Effector memory CD4-positive, alpha-beta T cell (primary cell): ENCODE measurements at regions not wholly inside any gene's neighbourhood (a gene's known extent, or its start where the extent isn't known, plus 50 kb on each side); places are given as distances from the start of the nearest gene placed in this dataset.

ENCODE experiments used
- DNase-seq, 3 donors: peaks; one replicate each; pipeline ENCODE4 v3.0.0-alpha.2; 2020
- H3K27ac ChIP-seq: 2 replicates; pipeline ENCODE4 v1.7.0; 2013; ENCODE audit warnings: mild to moderate bottlenecking, low read length, moderate library complexity; ENCODE audit not compliant: insufficient read depth, poor library complexity, severe bottlenecking
- H3K27me3 ChIP-seq: replicated peaks from 2 replicates; pipeline ENCODE4 v1.7.0; 2013; ENCODE audit warnings: mild to moderate bottlenecking, low read length; ENCODE audit not compliant: insufficient read depth, control insufficient read depth, poor library complexity, severe bottlenecking
- H3K36me3 ChIP-seq: 2 replicates; pipeline ENCODE4 v1.7.0; 2013; ENCODE audit warnings: mild to moderate bottlenecking, low read length, moderate library complexity; ENCODE audit not compliant: control insufficient read depth, insufficient read depth
- H3K4me1 ChIP-seq: 2 replicates; pipeline ENCODE4 v1.7.0; 2013; ENCODE audit warnings: low read length, mild to moderate bottlenecking; ENCODE audit not compliant: control insufficient read depth, insufficient read depth, poor library complexity, severe bottlenecking
- H3K4me3 ChIP-seq: 2 replicates; pipeline ENCODE4 v1.7.0; 2013; ENCODE audit warnings: low read length, low read depth, mild to moderate bottlenecking; ENCODE audit not compliant: insufficient read depth, poor library complexity, severe bottlenecking
- H3K9me3 ChIP-seq: 2 replicates; pipeline ENCODE4 v1.7.0; 2013; ENCODE audit warnings: mild to moderate bottlenecking, low read length, moderate library complexity; ENCODE audit not compliant: control insufficient read depth

DNA sequence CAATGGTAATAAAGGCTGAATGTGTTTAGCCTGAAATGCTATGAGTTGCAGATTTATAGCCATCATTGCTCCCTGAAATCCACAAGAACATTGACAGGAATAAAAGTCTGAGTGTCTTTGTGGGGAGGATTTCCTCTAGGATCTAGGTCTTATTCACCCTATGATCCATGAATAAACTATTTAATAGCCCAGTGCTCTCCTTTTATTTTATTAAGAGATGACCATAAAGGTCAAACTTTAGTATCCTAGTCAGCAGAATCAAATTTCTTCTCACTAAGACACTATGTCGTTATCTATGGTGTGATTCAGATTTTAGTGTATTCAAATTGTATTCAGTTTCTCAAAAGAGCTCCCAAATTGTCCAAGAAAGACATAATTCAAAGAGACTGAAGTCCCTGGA, 67.8 kb upstream of the AKR1E2 start:
- H3K4me3 ChIP-seq: no peak overlapping the region
- H3K27ac ChIP-seq: no peak overlapping the region
- DNase-seq: no peak
- no peaks in the 10 kb centered on the region for H3K27me3 ChIP-seq
- H3K36me3 ChIP-seq: no peaks in the 10 kb centered on the region
- H3K4me1 ChIP-seq: no peaks in the 10 kb centered on the region
- H3K9me3 ChIP-seq: no peaks in the 10 kb centered on the region

DNA sequence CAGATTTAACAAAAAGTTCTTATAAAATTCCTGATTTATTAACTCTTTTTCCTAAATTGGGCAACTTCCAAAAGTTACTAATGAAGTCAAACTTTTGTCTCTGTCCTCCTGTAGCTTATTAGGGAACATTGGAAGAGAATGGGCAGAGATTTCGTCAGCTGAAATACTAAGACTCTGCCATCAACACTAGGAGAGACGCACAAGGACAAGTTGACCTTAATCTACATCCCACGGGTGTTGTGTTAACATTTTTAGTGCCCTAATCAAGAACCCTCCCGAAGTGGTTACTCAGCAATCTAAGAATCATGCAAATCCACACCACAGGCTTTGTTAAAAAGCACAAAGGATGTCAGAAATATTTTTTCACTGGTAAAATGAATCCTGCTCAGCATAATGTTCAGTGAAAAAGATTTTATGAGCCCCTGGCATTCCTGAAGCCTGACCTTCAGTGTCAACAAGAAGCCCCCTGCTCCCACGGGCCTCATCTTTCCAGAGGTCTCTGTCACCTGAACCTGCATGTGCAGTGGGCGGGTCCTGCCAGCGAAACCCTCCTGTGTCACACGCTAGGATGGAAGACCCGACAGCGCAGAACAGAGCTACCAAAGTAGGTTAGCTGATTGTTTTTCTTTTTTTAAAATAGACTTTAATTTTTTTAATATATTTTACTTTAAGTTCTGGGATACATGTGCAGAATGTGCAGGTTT, 70.6 kb upstream of the AKR1E2 start:
- H3K9me3 ChIP-seq: no peaks in the 10 kb centered on the region
- H3K27me3 ChIP-seq: no peaks in the 10 kb centered on the region
- no peak for DNase-seq
- H3K4me3 ChIP-seq: no peak overlapping the region
- H3K36me3 ChIP-seq: no peaks in the 10 kb centered on the region
- no peak overlapping the region for H3K27ac ChIP-seq
- no peaks in the 10 kb centered on the region for H3K4me1 ChIP-seq

- Histone ChIP-seq H3K9me3 (no peaks in the 10 kb centered on the region), H3K4me1 (no peaks in the 10 kb centered on the region), H3K4me3 (no peak overlapping the region), H3K36me3 (no peaks in the 10 kb centered on the region), H3K27me3 (no peaks in the 10 kb centered on the region), H3K27ac (no peak overlapping the region)
- no peak for DNase-seq
Observed at GRCh38 chr10:4754143-4754542, 71.9 kb upstream of the AKR1E2 start.

GRCh38 chr10:4751211-4751610, 74.8 kb upstream of the AKR1E2 start:
- no peak overlapping the region for H3K27ac ChIP-seq
- no peaks in the 10 kb centered on the region for H3K4me1 ChIP-seq
- H3K36me3 ChIP-seq: no peaks in the 10 kb centered on the region
- H3K4me3 ChIP-seq: no peak overlapping the region
- H3K9me3 ChIP-seq: no peaks in the 10 kb centered on the region
- H3K27me3 ChIP-seq: no peaks in the 10 kb centered on the region
- no peak for DNase-seq

DNA sequence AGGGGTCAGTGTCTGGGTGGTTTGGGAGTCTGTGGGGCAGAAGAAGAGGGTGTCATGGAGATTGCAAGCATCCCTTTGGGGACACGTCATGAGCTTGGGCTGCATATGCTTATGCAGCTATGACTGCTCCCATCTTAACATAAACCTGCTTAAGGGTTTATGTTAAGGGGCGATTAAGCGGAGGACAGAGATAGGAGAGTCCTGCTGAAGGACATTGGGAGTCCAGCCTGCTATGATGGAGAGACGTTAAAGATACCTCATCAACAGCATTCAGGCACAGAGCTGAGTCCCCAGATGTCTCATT, 76.8 kb upstream of the AKR1E2 start:
- Histone ChIP-seq H3K27ac (no peak overlapping the region), H3K27me3 (peaks cover 6% of the 10 kb centered on the region), H3K36me3 (no peaks in the 10 kb centered on the region), H3K4me3 (no peak overlapping the region), H3K4me1 (no peaks in the 10 kb centered on the region), H3K9me3 (no peaks in the 10 kb centered on the region)
- no peak for DNase-seq

GRCh38 chr10:4748491-4749270, 77.3 kb upstream of the AKR1E2 start:
- Histone ChIP-seq H3K27me3 (peaks cover 6% of the 10 kb centered on the region), H3K4me3 (no peak overlapping the region), H3K36me3 (no peaks in the 10 kb centered on the region), H3K27ac (no peak overlapping the region), H3K9me3 (no peaks in the 10 kb centered on the region), H3K4me1 (no peaks in the 10 kb centered on the region)
- DNase-seq: no peak

DNA sequence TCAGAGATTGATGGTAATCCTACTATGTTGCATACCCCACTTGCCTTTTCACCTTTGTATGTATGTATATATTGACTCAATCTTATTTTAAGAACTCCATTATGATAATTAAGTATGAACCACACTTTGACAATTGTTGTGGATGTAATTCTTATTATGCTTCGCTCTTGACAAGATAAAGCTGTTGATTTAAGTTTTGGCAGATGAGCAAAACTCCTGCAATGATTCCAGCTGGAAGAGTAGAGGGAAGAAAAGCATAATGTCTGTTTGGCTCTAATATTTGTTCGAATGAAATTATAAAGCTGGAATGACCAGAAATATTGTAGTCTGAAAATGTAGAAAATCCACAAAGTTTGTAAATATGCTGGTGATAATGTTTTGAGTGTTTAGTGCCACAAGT, 83.8 kb upstream of the AKR1E2 start:
- Histone ChIP-seq H3K36me3 (no peaks in the 10 kb centered on the region), H3K27ac (no peak overlapping the region), H3K27me3 (peaks cover 6% of the 10 kb centered on the region), H3K9me3 (no peaks in the 10 kb centered on the region), H3K4me3 (no peak overlapping the region), H3K4me1 (no peaks in the 10 kb centered on the region)
- no peak for DNase-seq

- H3K27me3 ChIP-seq: no peaks in the 10 kb centered on the region
- H3K36me3 ChIP-seq: no peaks in the 10 kb centered on the region
- H3K27ac ChIP-seq: no peak overlapping the region
Observed at GRCh38 chr10:4740471-4740870, 85.5 kb upstream of the AKR1E2 start.

GRCh38 chr10:4736608-4737007, 89.4 kb upstream of the AKR1E2 start:
- Histone ChIP-seq H3K9me3 (no peaks in the 10 kb centered on the region), H3K4me3 (no peak overlapping the region), H3K4me1 (no peaks in the 10 kb centered on the region), H3K27ac (no peak overlapping the region), H3K27me3 (no peaks in the 10 kb centered on the region), H3K36me3 (no peaks in the 10 kb centered on the region)
- no peak for DNase-seq

More at GRCh38 chr10:4740471-4740870, 85.5 kb upstream of the AKR1E2 start:
- no peaks in the 10 kb centered on the region for H3K4me1 ChIP-seq
- DNase-seq: no peak
- H3K4me3 ChIP-seq: no peak overlapping the region
- H3K9me3 ChIP-seq: no peaks in the 10 kb centered on the region

DNA sequence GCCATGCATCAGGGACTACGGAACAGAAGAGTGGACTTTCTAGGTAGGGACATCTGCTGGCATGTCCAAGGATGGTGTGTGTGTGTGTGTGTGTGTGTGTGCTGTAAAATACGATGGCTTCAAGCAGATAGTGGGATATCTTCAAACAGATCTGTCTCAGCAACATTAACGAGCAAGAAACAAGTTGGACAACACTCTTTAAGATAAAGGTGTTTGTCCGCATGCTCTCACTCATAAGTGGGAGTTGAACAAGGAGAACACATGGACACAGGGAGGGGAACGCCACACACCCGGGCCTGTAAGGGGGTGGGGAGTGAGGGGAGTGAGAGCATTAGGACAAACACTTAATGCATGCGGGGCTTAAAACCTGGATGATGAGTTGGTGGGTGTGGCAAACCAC, 89.8 kb upstream of the AKR1E2 start:
- H3K27me3 ChIP-seq: no peaks in the 10 kb centered on the region
- H3K27ac ChIP-seq: no peak overlapping the region
- no peak for DNase-seq
- no peak overlapping the region for H3K4me3 ChIP-seq
- H3K9me3 ChIP-seq: no peaks in the 10 kb centered on the region
- no peaks in the 10 kb centered on the region for H3K36me3 ChIP-seq
- no peaks in the 10 kb centered on the region for H3K4me1 ChIP-seq
